GM23248 (cell line): ENCODE measurements at regions not wholly inside any gene's neighbourhood (a gene's known extent, or its start where the extent isn't known, plus 50 kb on each side); places are given as distances from the start of the nearest gene placed in this dataset.

Experiments used
- DNase-seq: peaks from one replicate; pipeline ENCODE4 v3.0.0-alpha.2; 2015
- H2AFZ ChIP-seq: fragments of 200-600 bp; sonication (generic); 2 replicates; pipeline ENCODE4 v1.6.1; 2016; ENCODE audit warnings: antibody characterized with exemption
- H3F3A ChIP-seq: fragments of 200-600 bp; sonication (generic); 2 replicates; pipeline ENCODE4 v1.6.1; 2016; ENCODE audit warnings: mild to moderate bottlenecking, antibody characterized with exemption, mixed run types; ENCODE audit not compliant: insufficient read depth
- H3K27ac ChIP-seq: fragments of 200-600 bp; sonication (generic); 2 replicates; pipeline ENCODE4 v1.5.1; 2016; ENCODE audit warnings: mild to moderate bottlenecking
- H3K27me3 ChIP-seq: fragments of 200-600 bp; sonication (generic); replicated peaks from 2 replicates; pipeline ENCODE4 v1.6.1; 2016; ENCODE audit warnings: mild to moderate bottlenecking; ENCODE audit not compliant: insufficient read depth
- H3K36me3 ChIP-seq: fragments of 200-600 bp; sonication (generic); 2 replicates; pipeline ENCODE4 v1.6.1; 2016; ENCODE audit warnings: low read depth, mild to moderate bottlenecking
- H3K4me1 ChIP-seq: fragments of 200-600 bp; sonication (generic); 2 replicates; pipeline ENCODE4 v1.6.1; 2016; ENCODE audit warnings: mild to moderate bottlenecking; ENCODE audit not compliant: insufficient read depth
- H3K4me2 ChIP-seq: fragments of 200-600 bp; sonication (generic); one replicate; pipeline ENCODE4 v1.6.1; 2016; ENCODE audit warnings: mild to moderate bottlenecking; ENCODE audit not compliant: unreplicated experiment
- H3K4me3 ChIP-seq: fragments of 200-600 bp; sonication (generic); 2 replicates; pipeline ENCODE4 v1.5.1; 2016; ENCODE audit warnings: mild to moderate bottlenecking
- H3K79me2 ChIP-seq: fragments of 200-600 bp; sonication (generic); 2 replicates; pipeline ENCODE4 v1.6.1; 2016; ENCODE audit warnings: mild to moderate bottlenecking; ENCODE audit not compliant: insufficient read depth
- H3K9ac ChIP-seq: fragments of 200-600 bp; sonication (generic); 2 replicates; pipeline ENCODE4 v1.6.1; 2016; ENCODE audit warnings: mild to moderate bottlenecking
- H3K9me2 ChIP-seq: fragments of 200-600 bp; sonication (generic); 2 replicates; pipeline ENCODE4 v1.6.1; 2016; ENCODE audit warnings: mixed run types, mild to moderate bottlenecking, moderate library complexity; ENCODE audit not compliant: insufficient read depth
- H3K9me3 ChIP-seq: fragments of 200-600 bp; sonication (generic); one replicate; pipeline ENCODE4 v1.6.1; 2017; ENCODE audit warnings: low read depth
- H4K20me1 ChIP-seq: fragments of 200-600 bp; sonication (generic); 2 replicates; pipeline ENCODE4 v1.6.0; 2016; ENCODE audit not compliant: insufficient read depth
- EZH2 ChIP-seq: fragments of 200-600 bp; sonication (generic); IDR thresholded peaks from 2 replicates; pipeline ENCODE4 v1.6.1; 2018; ENCODE audit warnings: antibody characterized with exemption, mild to moderate bottlenecking; ENCODE audit not compliant: insufficient read depth, poor library complexity, severe bottlenecking
- EZH2phosphoT487 ChIP-seq: fragments of 200-600 bp; sonication (generic); IDR thresholded peaks from 2 replicates; pipeline ENCODE4 v1.6.1; 2018; ENCODE audit warnings: antibody characterized with exemption, moderate library complexity, mild to moderate bottlenecking, low read depth; ENCODE audit not compliant: insufficient read depth
- WGBS, 2 experiments: methylation state at CpG; one replicate each; pipeline ENCODE4 v1.1.6; 2015 to 2017; ENCODE audit warnings: low lambda C conversion rate in 2 of 2, low coverage in 1 of 2; ENCODE audit errors: missing lambda C conversion rate in 2 of 2; 5-methylcytosine and 5-hydroxymethylcytosine counted together
- in situ Hi-C: fragments of 300-500 bp; cut with MboI; formaldehyde crosslinking; loops from 2 replicates; pipeline ENCODE4 v1.15.0; 2020

DNA sequence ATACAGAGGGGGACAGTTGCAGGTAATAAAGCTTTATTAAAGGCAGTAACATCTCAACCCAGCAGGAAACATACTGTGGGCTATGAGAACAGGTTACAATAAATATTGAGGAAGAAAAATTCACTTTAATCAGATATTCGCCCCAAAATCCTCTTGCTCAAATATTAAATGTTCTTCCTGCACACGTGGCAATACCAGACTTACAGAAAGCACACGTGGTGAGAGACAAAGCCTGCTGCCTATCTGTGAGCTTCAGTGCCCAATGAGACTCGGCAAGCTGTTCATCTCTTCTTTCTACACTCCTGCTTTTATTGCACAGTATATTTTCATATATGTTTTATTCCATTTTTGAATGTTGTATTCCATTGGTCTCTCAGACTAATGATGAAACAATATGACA lies 113.2 kb downstream of the OR13A1 start:
- in situ Hi-C loops: no loop called here
- 1 to 6% methylated on average over 4 of the region's 4 CpGs for WGBS, 2 experiments
- H3K27me3 ChIP-seq: peaks cover 19% of the 10 kb centered on the region; the same call in 1 of the 2 replicates

DNA sequence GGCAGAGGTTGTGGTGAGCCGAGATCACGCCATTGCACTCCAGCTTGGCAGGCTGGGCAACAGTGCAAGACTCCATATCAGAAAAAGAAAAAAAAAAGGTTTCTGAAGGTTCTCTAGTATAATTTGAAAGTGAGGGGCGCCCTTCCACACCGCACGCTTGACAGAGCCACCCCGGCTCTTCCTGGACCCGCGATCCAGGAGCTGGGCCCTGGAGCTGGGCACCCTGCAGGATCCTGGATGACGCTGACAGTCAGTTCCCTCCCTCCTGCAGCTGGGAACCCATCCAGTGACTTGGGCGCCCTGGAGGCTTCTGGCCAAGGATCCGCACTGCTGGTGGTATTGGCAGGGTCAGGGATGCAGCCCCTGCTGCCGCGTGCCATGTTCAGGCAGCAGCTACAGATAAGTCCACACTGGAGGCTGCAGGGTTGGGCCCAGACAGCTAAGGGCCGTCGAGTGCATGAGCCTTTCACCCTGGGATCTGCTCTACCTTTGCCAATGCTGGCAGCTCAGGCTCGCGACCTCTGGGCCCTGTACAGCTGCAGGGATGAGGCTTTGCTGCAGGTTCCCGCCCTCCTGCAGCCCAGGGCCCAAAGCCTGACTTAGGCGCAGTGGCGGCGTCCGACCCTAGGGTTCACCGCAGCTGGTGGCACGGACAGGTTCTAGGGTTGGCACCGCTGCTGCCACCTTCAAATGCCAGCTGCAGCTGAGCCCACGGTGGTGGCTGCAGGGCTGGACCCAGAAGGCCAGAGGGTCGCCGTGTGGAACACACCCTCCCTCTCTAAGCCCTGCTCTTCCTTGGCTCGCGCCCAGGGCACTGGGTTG lies 110.2 kb downstream of the OR13A1 start:
- Histone ChIP-seq H3K27me3 (peaks cover 20% of the 10 kb centered on the region), H3K79me2 (no peaks in the 10 kb centered on the region), H4K20me1 (no peaks in the 10 kb centered on the region), H3F3A (no peaks in the 10 kb centered on the region), H3K4me3 (no peak overlapping the region), H3K9me3 (no peaks in the 10 kb centered on the region), H3K36me3 (no peaks in the 10 kb centered on the region), H3K4me1 (no peaks in the 10 kb centered on the region), H3K4me2 (no peak overlapping the region), H3K9me2 (no peaks in the 10 kb centered on the region), H3K9ac (no peak overlapping the region), H3K27ac (no peak overlapping the region), H2AFZ (no peak overlapping the region)
- 62 to 67% methylated on average over 26 to 30 of the region's 30 CpGs for WGBS, 2 experiments
- TF ChIP-seq EZH2phosphoT487 (no peak), EZH2 (no peak)
- no peak for DNase-seq
- in situ Hi-C loops: no loop called here

More for the DNA sequence above, 113.2 kb downstream of the OR13A1 start:
- H3K9me2 ChIP-seq: no peaks in the 10 kb centered on the region
- H3K27ac ChIP-seq: no peak overlapping the region
- TF ChIP-seq EZH2phosphoT487: no peak
- TF ChIP-seq EZH2: no peak
- no peak overlapping the region for H3K4me2 ChIP-seq
- H3K9me3 ChIP-seq: no peaks in the 10 kb centered on the region
- no peaks in the 10 kb centered on the region for H4K20me1 ChIP-seq
- H3K79me2 ChIP-seq: no peaks in the 10 kb centered on the region
- H2AFZ ChIP-seq: no peak overlapping the region
- no peak for DNase-seq
- H3K9ac ChIP-seq: no peak overlapping the region
- no peaks in the 10 kb centered on the region for H3F3A ChIP-seq
- H3K36me3 ChIP-seq: no peaks in the 10 kb centered on the region
- no peaks in the 10 kb centered on the region for H3K4me1 ChIP-seq
- H3K4me3 ChIP-seq: no peak overlapping the region

DNA sequence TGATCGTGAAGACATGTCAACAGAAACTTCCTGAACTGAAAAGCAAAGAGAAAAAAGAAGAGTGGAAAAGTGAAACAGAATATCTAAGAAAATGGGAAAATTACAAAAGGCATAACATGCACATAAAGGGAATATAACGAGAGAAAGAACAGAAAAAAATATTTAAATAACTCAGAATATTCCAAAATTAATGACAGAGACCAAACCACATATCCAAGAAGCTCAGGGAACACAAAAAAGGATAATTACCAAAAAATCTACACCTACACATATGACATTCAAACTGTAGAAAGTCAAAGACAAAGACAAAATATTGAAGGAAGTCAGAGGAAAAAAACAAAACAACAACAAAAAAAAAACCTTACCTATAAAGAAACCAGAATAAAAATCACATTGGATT lies 105.5 kb downstream of the OR13A1 start:
- no peaks in the 10 kb centered on the region for H3K4me1 ChIP-seq
- H3K9me2 ChIP-seq: no peaks in the 10 kb centered on the region
- H4K20me1 ChIP-seq: no peaks in the 10 kb centered on the region
- no peaks in the 10 kb centered on the region for H3K79me2 ChIP-seq
- no peaks in the 10 kb centered on the region for H3K36me3 ChIP-seq
- no peak overlapping the region for H3K9ac ChIP-seq
- no peak for DNase-seq
- no peak overlapping the region for H3K4me2 ChIP-seq
- TF ChIP-seq EZH2 (no peak), EZH2phosphoT487 (no peak)
- no peak overlapping the region for H3K4me3 ChIP-seq
- no peaks in the 10 kb centered on the region for H3K9me3 ChIP-seq
- in situ Hi-C loops: no loop called here
- H3K27ac ChIP-seq: no peak overlapping the region
- H3F3A ChIP-seq: no peaks in the 10 kb centered on the region
- 21 to 27% methylated on average over 2 of the region's 2 CpGs for WGBS, 2 experiments
- no peak overlapping the region for H2AFZ ChIP-seq
- peaks cover 9% of the 10 kb centered on the region for H3K27me3 ChIP-seq

DNA sequence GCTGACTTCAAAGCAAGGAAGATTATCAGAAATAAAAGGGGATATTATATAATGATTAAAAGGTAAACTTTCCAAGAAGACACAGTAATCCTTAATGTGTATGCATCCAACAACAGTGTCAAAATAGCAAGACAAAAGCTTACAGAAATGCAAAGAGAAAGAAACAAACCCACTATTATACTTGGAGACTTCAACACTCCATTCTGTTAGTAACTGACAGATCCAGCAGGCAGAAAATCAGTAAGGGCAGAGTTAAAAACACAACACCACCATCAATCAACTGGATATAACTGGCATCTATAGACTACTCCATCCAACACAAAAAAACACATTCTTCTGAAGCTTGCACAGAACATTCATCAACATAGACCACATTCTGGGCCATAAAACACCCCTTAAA lies 103.8 kb downstream of the OR13A1 start:
- Histone ChIP-seq H2AFZ (no peak overlapping the region), H3K36me3 (no peaks in the 10 kb centered on the region), H3K4me2 (no peak overlapping the region), H3K9me2 (no peaks in the 10 kb centered on the region), H3F3A (no peaks in the 10 kb centered on the region), H4K20me1 (no peaks in the 10 kb centered on the region), H3K79me2 (no peaks in the 10 kb centered on the region), H3K9me3 (no peaks in the 10 kb centered on the region), H3K4me1 (no peaks in the 10 kb centered on the region), H3K27me3 (peaks cover 13% of the 10 kb centered on the region), H3K27ac (no peak overlapping the region), H3K4me3 (no peak overlapping the region), H3K9ac (no peak overlapping the region)
- TF ChIP-seq EZH2phosphoT487 (no peak), EZH2 (no peak)
- DNase-seq: no peak
- in situ Hi-C loops: no loop called here
